ENCODE measurements at regions not wholly inside any gene's neighbourhood (a gene's known extent, or its start where the extent isn't known, plus 50 kb on each side); places are given as distances from the start of the nearest gene placed in this dataset.

DNA sequence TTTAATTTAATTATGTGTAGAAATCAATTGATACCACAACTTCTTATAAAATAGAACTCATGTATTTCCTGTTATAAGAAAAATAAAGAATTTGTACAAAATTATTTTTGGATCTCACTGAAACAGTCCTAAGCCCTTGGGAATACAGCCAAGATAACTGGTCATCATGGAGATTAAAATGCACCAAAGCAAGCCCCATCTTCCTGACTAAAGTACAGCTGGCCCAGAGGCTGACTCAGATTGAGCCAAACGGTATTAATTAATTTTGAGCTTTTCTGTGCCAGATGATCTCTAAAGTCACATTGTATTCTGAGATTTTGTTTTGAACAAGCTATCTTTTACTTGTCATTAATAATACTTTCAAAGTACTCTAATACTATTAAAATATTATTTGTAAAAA, 978.5 kb downstream of the TBC1D32 start:
- TF ChIP-seq, protein P1, sequence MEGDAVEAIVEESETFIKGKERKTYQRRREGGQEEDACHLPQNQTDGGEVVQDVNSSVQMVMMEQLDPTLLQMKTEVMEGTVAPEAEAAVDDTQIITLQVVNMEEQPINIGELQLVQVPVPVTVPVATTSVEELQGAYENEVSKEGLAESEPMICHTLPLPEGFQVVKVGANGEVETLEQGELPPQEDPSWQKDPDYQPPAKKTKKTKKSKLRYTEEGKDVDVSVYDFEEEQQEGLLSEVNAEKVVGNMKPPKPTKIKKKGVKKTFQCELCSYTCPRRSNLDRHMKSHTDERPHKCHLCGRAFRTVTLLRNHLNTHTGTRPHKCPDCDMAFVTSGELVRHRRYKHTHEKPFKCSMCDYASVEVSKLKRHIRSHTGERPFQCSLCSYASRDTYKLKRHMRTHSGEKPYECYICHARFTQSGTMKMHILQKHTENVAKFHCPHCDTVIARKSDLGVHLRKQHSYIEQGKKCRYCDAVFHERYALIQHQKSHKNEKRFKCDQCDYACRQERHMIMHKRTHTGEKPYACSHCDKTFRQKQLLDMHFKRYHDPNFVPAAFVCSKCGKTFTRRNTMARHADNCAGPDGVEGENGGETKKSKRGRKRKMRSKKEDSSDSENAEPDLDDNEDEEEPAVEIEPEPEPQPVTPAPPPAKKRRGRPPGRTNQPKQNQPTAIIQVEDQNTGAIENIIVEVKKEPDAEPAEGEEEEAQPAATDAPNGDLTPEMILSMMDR (conservative IDR thresholded peaks at IDR 0.05; ENCODE audit: low read depth in 2 of 2), result no peak
- TF ChIP-seq, protein P2, sequence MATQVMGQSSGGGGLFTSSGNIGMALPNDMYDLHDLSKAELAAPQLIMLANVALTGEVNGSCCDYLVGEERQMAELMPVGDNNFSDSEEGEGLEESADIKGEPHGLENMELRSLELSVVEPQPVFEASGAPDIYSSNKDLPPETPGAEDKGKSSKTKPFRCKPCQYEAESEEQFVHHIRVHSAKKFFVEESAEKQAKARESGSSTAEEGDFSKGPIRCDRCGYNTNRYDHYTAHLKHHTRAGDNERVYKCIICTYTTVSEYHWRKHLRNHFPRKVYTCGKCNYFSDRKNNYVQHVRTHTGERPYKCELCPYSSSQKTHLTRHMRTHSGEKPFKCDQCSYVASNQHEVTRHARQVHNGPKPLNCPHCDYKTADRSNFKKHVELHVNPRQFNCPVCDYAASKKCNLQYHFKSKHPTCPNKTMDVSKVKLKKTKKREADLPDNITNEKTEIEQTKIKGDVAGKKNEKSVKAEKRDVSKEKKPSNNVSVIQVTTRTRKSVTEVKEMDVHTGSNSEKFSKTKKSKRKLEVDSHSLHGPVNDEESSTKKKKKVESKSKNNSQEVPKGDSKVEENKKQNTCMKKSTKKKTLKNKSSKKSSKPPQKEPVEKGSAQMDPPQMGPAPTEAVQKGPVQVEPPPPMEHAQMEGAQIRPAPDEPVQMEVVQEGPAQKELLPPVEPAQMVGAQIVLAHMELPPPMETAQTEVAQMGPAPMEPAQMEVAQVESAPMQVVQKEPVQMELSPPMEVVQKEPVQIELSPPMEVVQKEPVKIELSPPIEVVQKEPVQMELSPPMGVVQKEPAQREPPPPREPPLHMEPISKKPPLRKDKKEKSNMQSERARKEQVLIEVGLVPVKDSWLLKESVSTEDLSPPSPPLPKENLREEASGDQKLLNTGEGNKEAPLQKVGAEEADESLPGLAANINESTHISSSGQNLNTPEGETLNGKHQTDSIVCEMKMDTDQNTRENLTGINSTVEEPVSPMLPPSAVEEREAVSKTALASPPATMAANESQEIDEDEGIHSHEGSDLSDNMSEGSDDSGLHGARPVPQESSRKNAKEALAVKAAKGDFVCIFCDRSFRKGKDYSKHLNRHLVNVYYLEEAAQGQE (IDR thresholded peaks at IDR 0.05; ENCODE audit: unreplicated experiment), result no peak
- TF ChIP-seq EZH2 (IDR thresholded peaks at IDR 0.05; ENCODE audit: low read depth, unreplicated experiment) (no peak), CREB1 (CRISPR knock-in tag; IDR thresholded peaks at IDR 0.05; ENCODE audit: low read depth) (no peak), POLR2AphosphoS5 (IDR thresholded peaks at IDR 0.05; ENCODE audit: low read depth) (no peak), EZH2phosphoT487 (IDR thresholded peaks at IDR 0.05; ENCODE audit: unreplicated experiment) (no peak), NANOG (IDR thresholded peaks at IDR 0.05; ENCODE audit: borderline replicate concordance) (no peak), ZNF114 (CRISPR knock-in tag; IDR thresholded peaks at IDR 0.05) (no peak), JUNB (IDR thresholded peaks at IDR 0.05; ENCODE audit: unreplicated experiment) (no peak)
- TF ChIP-seq, protein P3, sequence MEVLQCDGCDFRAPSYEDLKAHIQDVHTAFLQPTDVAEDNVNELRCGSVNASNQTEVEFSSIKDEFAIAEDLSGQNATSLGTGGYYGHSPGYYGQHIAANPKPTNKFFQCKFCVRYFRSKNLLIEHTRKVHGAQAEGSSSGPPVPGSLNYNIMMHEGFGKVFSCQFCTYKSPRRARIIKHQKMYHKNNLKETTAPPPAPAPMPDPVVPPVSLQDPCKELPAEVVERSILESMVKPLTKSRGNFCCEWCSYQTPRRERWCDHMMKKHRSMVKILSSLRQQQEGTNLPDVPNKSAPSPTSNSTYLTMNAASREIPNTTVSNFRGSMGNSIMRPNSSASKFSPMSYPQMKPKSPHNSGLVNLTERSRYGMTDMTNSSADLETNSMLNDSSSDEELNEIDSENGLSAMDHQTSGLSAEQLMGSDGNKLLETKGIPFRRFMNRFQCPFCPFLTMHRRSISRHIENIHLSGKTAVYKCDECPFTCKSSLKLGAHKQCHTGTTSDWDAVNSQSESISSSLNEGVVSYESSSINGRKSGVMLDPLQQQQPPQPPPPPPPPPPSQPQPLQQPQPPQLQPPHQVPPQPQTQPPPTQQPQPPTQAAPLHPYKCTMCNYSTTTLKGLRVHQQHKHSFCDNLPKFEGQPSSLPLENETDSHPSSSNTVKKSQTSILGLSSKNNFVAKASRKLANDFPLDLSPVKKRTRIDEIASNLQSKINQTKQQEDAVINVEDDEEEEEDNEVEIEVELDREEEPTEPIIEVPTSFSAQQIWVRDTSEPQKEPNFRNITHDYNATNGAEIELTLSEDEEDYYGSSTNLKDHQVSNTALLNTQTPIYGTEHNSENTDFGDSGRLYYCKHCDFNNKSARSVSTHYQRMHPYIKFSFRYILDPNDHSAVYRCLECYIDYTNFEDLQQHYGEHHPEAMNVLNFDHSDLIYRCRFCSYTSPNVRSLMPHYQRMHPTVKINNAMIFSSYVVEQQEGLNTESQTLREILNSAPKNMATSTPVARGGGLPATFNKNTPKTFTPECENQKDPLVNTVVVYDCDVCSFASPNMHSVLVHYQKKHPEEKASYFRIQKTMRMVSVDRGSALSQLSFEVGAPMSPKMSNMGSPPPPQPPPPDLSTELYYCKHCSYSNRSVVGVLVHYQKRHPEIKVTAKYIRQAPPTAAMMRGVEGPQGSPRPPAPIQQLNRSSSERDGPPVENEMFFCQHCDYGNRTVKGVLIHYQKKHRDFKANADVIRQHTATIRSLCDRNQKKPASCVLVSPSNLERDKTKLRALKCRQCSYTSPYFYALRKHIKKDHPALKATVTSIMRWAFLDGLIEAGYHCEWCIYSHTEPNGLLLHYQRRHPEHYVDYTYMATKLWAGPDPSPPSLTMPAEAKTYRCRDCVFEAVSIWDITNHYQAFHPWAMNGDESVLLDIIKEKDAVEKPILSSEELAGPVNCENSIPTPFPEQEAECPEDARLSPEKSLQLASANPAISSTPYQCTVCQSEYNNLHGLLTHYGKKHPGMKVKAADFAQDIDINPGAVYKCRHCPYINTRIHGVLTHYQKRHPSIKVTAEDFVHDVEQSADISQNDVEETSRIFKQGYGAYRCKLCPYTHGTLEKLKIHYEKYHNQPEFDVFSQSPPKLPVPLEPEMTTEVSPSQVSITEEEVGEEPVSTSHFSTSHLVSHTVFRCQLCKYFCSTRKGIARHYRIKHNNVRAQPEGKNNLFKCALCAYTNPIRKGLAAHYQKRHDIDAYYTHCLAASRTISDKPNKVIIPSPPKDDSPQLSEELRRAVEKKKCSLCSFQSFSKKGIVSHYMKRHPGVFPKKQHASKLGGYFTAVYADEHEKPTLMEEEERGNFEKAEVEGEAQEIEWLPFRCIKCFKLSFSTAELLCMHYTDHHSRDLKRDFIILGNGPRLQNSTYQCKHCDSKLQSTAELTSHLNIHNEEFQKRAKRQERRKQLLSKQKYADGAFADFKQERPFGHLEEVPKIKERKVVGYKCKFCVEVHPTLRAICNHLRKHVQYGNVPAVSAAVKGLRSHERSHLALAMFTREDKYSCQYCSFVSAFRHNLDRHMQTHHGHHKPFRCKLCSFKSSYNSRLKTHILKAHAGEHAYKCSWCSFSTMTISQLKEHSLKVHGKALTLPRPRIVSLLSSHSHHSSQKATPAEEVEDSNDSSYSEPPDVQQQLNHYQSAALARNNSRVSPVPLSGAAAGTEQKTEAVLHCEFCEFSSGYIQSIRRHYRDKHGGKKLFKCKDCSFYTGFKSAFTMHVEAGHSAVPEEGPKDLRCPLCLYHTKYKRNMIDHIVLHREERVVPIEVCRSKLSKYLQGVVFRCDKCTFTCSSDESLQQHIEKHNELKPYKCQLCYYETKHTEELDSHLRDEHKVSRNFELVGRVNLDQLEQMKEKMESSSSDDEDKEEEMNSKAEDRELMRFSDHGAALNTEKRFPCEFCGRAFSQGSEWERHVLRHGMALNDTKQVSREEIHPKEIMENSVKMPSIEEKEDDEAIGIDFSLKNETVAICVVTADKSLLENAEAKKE (CRISPR knock-in tag; IDR thresholded peaks at IDR 0.05), result no peak
